ENCODE measurements at regions not wholly inside any gene's neighbourhood (a gene's known extent, or its start where the extent isn't known, plus 50 kb on each side); places are given as distances from the start of the nearest gene placed in this dataset.

GRCh38 chrX:38991656-38992440 is 190.6 kb downstream of the MID1IP1 start:
- TF ChIP-seq CEBPB (IDR thresholded peaks at IDR 0.05) (no peak), EP300 (IDR thresholded peaks at IDR 0.05; ENCODE audit: borderline replicate concordance) (no peak), ZBTB7A (IDR thresholded peaks at IDR 0.05; ENCODE audit: low read depth) (no peak), TEAD4 (IDR thresholded peaks at IDR 0.05) (no peak), YY1 (IDR thresholded peaks at IDR 0.05; ENCODE audit: low read depth) (no peak), TCF12 (IDR thresholded peaks at IDR 0.05; ENCODE audit: low read depth) (no peak), CREB1 (IDR thresholded peaks at IDR 0.05; ENCODE audit: low read depth) (no peak), RAD21 (IDR thresholded peaks at IDR 0.05; ENCODE audit: low read depth) (no peak), USF1 (IDR thresholded peaks at IDR 0.05) (no peak), FOXM1 (IDR thresholded peaks at IDR 0.05; ENCODE audit: borderline replicate concordance, low read depth) (no peak), TAF1 (IDR thresholded peaks at IDR 0.05; ENCODE audit: low read depth) (no peak), MAX (IDR thresholded peaks at IDR 0.05) (no peak), REST (IDR thresholded peaks at IDR 0.05; ENCODE audit: low read depth) (no peak), NFIC (IDR thresholded peaks at IDR 0.05) (no peak), EGR1 (IDR thresholded peaks at IDR 0.05) (no peak)

GRCh38 chrX:38992441-38993096 is 191.3 kb downstream of the MID1IP1 start:
- no peak for TF ChIP-seq FOXM1 (IDR thresholded peaks at IDR 0.05; ENCODE audit: borderline replicate concordance, low read depth)
- no peak for TF ChIP-seq CREB1 (IDR thresholded peaks at IDR 0.05; ENCODE audit: low read depth)
- no peak for TF ChIP-seq TAF1 (IDR thresholded peaks at IDR 0.05; ENCODE audit: low read depth)
- no peak for TF ChIP-seq NFIC (IDR thresholded peaks at IDR 0.05)

- TF ChIP-seq NFIC (IDR thresholded peaks at IDR 0.05) (no peak), TCF12 (IDR thresholded peaks at IDR 0.05; ENCODE audit: low read depth) (no peak), MAX (IDR thresholded peaks at IDR 0.05) (no peak), YY1 (IDR thresholded peaks at IDR 0.05; ENCODE audit: low read depth) (no peak)
Measured at GRCh38 chrX:38993500-38993899, 192.2 kb downstream of the MID1IP1 start.

GRCh38 chrX:38999099-38999498 is 197.8 kb downstream of the MID1IP1 start:
- no peak for TF ChIP-seq YY1 (IDR thresholded peaks at IDR 0.05; ENCODE audit: low read depth)

GRCh38 chrX:38999967-39000745 is 198.9 kb downstream of the MID1IP1 start:
- TF ChIP-seq ZBTB7A (IDR thresholded peaks at IDR 0.05; ENCODE audit: low read depth) (no peak), YY1 (IDR thresholded peaks at IDR 0.05; ENCODE audit: low read depth) (no peak), EP300 (IDR thresholded peaks at IDR 0.05; ENCODE audit: borderline replicate concordance) (no peak), TCF12 (IDR thresholded peaks at IDR 0.05; ENCODE audit: low read depth) (no peak), REST (IDR thresholded peaks at IDR 0.05; ENCODE audit: low read depth) (no peak), EGR1 (IDR thresholded peaks at IDR 0.05) (no peak), NFIC (IDR thresholded peaks at IDR 0.05) (no peak), MAX (IDR thresholded peaks at IDR 0.05) (no peak), FOXM1 (IDR thresholded peaks at IDR 0.05; ENCODE audit: borderline replicate concordance, low read depth) (no peak), CREB1 (IDR thresholded peaks at IDR 0.05; ENCODE audit: low read depth) (no peak), RAD21 (IDR thresholded peaks at IDR 0.05; ENCODE audit: low read depth) (no peak), TEAD4 (IDR thresholded peaks at IDR 0.05) (no peak), CEBPB (IDR thresholded peaks at IDR 0.05) (no peak), TAF1 (IDR thresholded peaks at IDR 0.05; ENCODE audit: low read depth) (no peak), USF1 (IDR thresholded peaks at IDR 0.05) (no peak)

Data from Ishikawa (cell line).